Stomach (tissue), 4 donors: ENCODE measurements at regions not wholly inside any gene's neighbourhood (a gene's known extent, or its start where the extent isn't known, plus 50 kb on each side); places are given as distances from the start of the nearest gene placed in this dataset.

Experiments
- CTCF ChIP-seq, 7 experiments: fragments of 450-650 bp in 4 of 7; fragments of 200-600 bp in 3 of 7; sonication (generic) in 3 of 7; IDR thresholded peaks; one replicate each; pipeline ENCODE4 v1.5.1; 2016 to 2019; ENCODE audit warnings: antibody characterized with exemption in 7 of 7, control low read depth in 2 of 7, mild to moderate bottlenecking in 1 of 7
- EP300 ChIP-seq: sonication (generic); formaldehyde crosslinking; IDR thresholded peaks from one replicate; pipeline ENCODE4 v1.6.1; 2017; ENCODE audit warnings: antibody characterized with exemption

- no peak for TF ChIP-seq EP300
- TF ChIP-seq CTCF (IDR thresholded peaks at IDR 0.05): no peak
Observed at GRCh38 chr13:75178436-75178835, 303.5 kb downstream of the TBC1D4 start.
